Astrocyte (in vitro differentiated cells and primary cell): ENCODE measurements at regions not wholly inside any gene's neighbourhood (a gene's known extent, or its start where the extent isn't known, plus 50 kb on each side); places are given as distances from the start of the nearest gene placed in this dataset.

Source experiments
- EZH2 ChIP-seq: IDR thresholded peaks from 2 replicates; pipeline ENCODE4 v1.6.1; 2012; ENCODE audit warnings: mild to moderate bottlenecking, low read length, inconsistent platforms; ENCODE audit not compliant: insufficient read depth
- TF ChIP-seq, protein P1 (sequence below): IDR thresholded peaks from 2 replicates; pipeline ENCODE4 v1.5.1; 2011; ENCODE audit warnings: low read depth, mild to moderate bottlenecking, inconsistent platforms, low read length, moderate library complexity; ENCODE audit not compliant: insufficient read depth

DNA sequence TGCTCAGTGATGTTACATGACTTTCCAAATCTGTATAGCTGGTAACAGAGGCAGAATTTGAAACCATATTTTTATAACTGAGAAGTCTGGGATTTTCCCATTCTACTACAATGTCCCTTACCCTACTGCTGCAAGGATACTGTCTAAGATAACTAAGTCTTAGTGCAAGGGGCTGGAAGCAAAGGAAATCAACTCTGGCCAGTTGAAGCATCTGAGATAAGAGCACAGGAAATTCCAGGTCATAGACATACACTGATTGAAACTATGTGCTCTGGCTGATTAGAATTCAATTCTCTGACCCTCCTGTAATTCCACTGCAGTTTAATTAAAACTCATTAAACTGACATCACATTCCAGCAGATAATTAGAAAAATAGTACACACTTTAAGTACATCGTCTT lies 267.7 kb upstream of the C1orf87 start:
- TF ChIP-seq EZH2 = no peak
- TF ChIP-seq, protein P1, sequence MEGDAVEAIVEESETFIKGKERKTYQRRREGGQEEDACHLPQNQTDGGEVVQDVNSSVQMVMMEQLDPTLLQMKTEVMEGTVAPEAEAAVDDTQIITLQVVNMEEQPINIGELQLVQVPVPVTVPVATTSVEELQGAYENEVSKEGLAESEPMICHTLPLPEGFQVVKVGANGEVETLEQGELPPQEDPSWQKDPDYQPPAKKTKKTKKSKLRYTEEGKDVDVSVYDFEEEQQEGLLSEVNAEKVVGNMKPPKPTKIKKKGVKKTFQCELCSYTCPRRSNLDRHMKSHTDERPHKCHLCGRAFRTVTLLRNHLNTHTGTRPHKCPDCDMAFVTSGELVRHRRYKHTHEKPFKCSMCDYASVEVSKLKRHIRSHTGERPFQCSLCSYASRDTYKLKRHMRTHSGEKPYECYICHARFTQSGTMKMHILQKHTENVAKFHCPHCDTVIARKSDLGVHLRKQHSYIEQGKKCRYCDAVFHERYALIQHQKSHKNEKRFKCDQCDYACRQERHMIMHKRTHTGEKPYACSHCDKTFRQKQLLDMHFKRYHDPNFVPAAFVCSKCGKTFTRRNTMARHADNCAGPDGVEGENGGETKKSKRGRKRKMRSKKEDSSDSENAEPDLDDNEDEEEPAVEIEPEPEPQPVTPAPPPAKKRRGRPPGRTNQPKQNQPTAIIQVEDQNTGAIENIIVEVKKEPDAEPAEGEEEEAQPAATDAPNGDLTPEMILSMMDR = no peak
